ENCODE measurements at regions not wholly inside any gene's neighbourhood (a gene's known extent, or its start where the extent isn't known, plus 50 kb on each side); places are given as distances from the start of the nearest gene placed in this dataset.

DNA sequence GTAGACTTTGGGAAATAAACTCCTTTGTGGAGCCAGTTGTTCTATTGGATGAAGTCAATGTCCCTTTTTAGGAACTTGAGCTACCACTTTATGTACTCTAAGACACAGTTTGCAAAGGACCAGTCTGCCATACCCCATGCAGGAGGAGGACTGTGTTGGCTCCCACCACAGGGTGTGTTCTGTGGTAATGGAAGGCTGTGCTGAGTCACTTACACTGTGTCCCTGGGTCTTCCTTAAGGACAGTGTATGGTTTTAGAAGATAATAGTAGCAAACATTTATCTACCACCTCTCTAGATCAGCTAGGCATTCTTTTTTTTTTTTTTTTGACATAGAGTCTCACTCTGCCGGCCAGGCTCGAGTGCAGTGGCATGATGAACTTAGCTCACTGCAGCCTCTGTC, 184.0 kb upstream of the PGRMC2 start (continued):
- TF ChIP-seq LCOR (CRISPR knock-in tag; IDR thresholded peaks at IDR 0.05) (peak; percentile 81; the same call in 1 of the 2 replicates), ZNF75A (CRISPR knock-in tag; IDR thresholded peaks at IDR 0.05) (no peak), TRIM24 (IDR thresholded peaks at IDR 0.05) (peak; percentile 71 to 81), ZNF324 (CRISPR knock-in tag; IDR thresholded peaks at IDR 0.05) (no peak), HLTF (IDR thresholded peaks at IDR 0.05) (0 out of 2 replicates have a peak, but pooled peaks have one; percentile 24), IRF2 (CRISPR knock-in tag; IDR thresholded peaks at IDR 0.05) (no peak), SMARCC2 (IDR thresholded peaks at IDR 0.05; ENCODE audit: low read depth) (peak; percentile 79; the same call in 1 of the 2 replicates), RB1 (IDR thresholded peaks at IDR 0.05; ENCODE audit: low read depth) (no peak), ESRRA (IDR thresholded peaks at IDR 0.05; ENCODE audit: borderline replicate concordance, low read depth) (peak; percentile 29; the same call in 1 of the 2 replicates), ZNF695 (CRISPR knock-in tag; IDR thresholded peaks at IDR 0.05) (no peak), NRF1 (conservative IDR thresholded peaks at IDR 0.05 in 1 of 2, IDR thresholded peaks at IDR 0.05 in 1 of 2) (0 out of 4 replicates have a peak, but pooled peaks of 1 of the 2 experiments have one; percentile 25), SRSF1 (IDR thresholded peaks at IDR 0.05; ENCODE audit: low read depth, low read length) (no peak), SMARCA4 (IDR thresholded peaks at IDR 0.05) (peak; percentile 95)
- TF ChIP-seq, protein P1, sequence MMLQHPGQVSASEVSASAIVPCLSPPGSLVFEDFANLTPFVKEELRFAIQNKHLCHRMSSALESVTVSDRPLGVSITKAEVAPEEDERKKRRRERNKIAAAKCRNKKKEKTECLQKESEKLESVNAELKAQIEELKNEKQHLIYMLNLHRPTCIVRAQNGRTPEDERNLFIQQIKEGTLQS (IDR thresholded peaks at IDR 0.05), result peak; percentile 62; the same call in 1 of the 2 replicates
- TF ChIP-seq, protein P1 (CRISPR knock-in tag; conservative IDR thresholded peaks at IDR 0.05), result no peak
- TF ChIP-seq, protein P2, sequence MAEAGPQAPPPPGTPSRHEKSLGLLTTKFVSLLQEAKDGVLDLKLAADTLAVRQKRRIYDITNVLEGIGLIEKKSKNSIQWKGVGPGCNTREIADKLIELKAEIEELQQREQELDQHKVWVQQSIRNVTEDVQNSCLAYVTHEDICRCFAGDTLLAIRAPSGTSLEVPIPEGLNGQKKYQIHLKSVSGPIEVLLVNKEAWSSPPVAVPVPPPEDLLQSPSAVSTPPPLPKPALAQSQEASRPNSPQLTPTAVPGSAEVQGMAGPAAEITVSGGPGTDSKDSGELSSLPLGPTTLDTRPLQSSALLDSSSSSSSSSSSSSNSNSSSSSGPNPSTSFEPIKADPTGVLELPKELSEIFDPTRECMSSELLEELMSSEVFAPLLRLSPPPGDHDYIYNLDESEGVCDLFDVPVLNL (CRISPR knock-in tag; IDR thresholded peaks at IDR 0.05; ENCODE audit: low read depth), result no peak
- TF ChIP-seq, protein P3, sequence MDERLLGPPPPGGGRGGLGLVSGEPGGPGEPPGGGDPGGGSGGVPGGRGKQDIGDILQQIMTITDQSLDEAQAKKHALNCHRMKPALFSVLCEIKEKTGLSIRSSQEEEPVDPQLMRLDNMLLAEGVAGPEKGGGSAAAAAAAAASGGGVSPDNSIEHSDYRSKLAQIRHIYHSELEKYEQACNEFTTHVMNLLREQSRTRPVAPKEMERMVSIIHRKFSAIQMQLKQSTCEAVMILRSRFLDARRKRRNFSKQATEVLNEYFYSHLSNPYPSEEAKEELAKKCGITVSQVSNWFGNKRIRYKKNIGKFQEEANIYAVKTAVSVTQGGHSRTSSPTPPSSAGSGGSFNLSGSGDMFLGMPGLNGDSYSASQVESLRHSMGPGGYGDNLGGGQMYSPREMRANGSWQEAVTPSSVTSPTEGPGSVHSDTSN (CRISPR knock-in tag; IDR thresholded peaks at IDR 0.05; ENCODE audit: low read depth), result no peak
- TF ChIP-seq, protein P3 (tag; conservative IDR thresholded peaks at IDR 0.05; ENCODE audit: low read depth), result no peak
